ENCODE measurements at regions not wholly inside any gene's neighbourhood (a gene's known extent, or its start where the extent isn't known, plus 50 kb on each side); places are given as distances from the start of the nearest gene placed in this dataset.

DNA sequence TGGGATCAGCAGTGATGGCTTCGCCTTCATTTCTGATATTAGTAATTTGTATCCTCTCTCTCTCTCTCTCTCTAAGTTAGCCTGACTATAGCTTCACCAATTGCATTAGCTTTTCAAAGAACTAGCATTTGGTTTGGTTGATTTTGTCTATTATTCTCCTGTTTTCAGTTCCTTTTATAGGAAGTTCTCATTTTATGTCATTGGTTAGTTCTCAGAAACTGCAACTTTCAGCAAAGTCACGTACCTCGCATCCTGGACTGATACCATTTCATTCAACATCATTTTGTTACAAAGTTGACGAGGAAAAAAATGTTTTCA lies 450.8 kb downstream of the EIPR1 start:
- WGBS (ENCODE audit: insufficient coverage, insufficient replicate concordance, low lambda C conversion rate, missing lambda C conversion rate), result 14% methylated on average over 4 of the region's 4 CpGs
- in situ Hi-C loops (cut with MboI) (no loop called here), intact Hi-C loops (cut with micrococcal nuclease; ENCODE audit: unreplicated experiment) (no loop called here)
- FAIRE-seq, result no peak
- Histone ChIP-seq H3K4me1 (ENCODE audit: control insufficient read depth, insufficient read depth, low read length) (no peaks in the 10 kb centered on the region), H3K79me2 (ENCODE audit: control insufficient read depth, insufficient read depth, low read length) (no peaks in the 10 kb centered on the region), H2AFZ (ENCODE audit: control insufficient read depth, low read depth, low read length) (peak overlapping the region; percentile 21), H3K36me3 (ENCODE audit: control insufficient read depth in 2 of 2, insufficient read depth in 2 of 2, low read length in 1 of 2) (no peaks in the 10 kb centered on the region), H3K27ac (ENCODE audit: control insufficient read depth, insufficient read depth) (no peak overlapping the region), H4K20me1 (ENCODE audit: control insufficient read depth, insufficient read depth) (no peaks in the 10 kb centered on the region), H3K27me3 (replicated peaks in 1 of 2; ENCODE audit: control insufficient read depth in 2 of 2, insufficient read depth in 2 of 2, low read length in 1 of 2) (no peaks in the 10 kb centered on the region), H3K9ac (ENCODE audit: control insufficient read depth, insufficient read depth, low read length) (no peak overlapping the region), H3K4me3 (no peak overlapping the region), H3K4me2 (ENCODE audit: control insufficient read depth, insufficient read depth) (peak overlapping the region; percentile 38; the same call in 1 of the 2 replicates), H3K9me3 (replicated peaks; ENCODE audit: control insufficient read depth, insufficient read depth, low read length) (peaks cover 2% of the 10 kb centered on the region; the same call in 2 of the 3 replicates)
- DNase-seq (ENCODE audit: low read depth, low spot score), result peak; percentile 21
- ChIA-PET RAD21 (ENCODE audit: unreplicated experiment) (interaction anchor here (1.4 kb wide), 2 partner anchors 17 to 27 kb away, joined by 3 to 4 read pairs; no protein-coding TSS in a partner anchor), POLR2A (no interaction called here), CTCF (no interaction called here), SMC1A (ENCODE audit: uncharacterized antibody, unreplicated experiment) (interaction anchor here (0.6 kb wide), 2 partner anchors 23 to 683 kb away, joined by 3 to 4 read pairs; no protein-coding TSS in a partner anchor)
- peak; percentile 21; the same call in 1 of the 3 replicates for ATAC-seq
- no TSS peak for BruUV-seq (replicated peaks)
- TF ChIP-seq RAD21 (IDR thresholded peaks at IDR 0.05; ENCODE audit: insufficient read depth, low read depth, low read length) (no peak), CREM (IDR thresholded peaks at IDR 0.05; ENCODE audit: low read depth) (peak; percentile 19; the same call in 1 of the 2 replicates), ATF7 (IDR thresholded peaks at IDR 0.05; ENCODE audit: low read depth) (peak; percentile 69; the same call in 1 of the 2 replicates), RUNX3 (IDR thresholded peaks at IDR 0.05; ENCODE audit: low read length) (peak; percentile 24; the same call in 1 of the 2 replicates), NFIC (IDR thresholded peaks at IDR 0.05; ENCODE audit: low read depth, low read length) (peak; percentile 71; the same call in 1 of the 2 replicates), NBN (IDR thresholded peaks at IDR 0.05) (no peak), EP300 (IDR thresholded peaks at IDR 0.05; ENCODE audit: borderline replicate concordance in 1 of 2, control insufficient read depth in 1 of 2, low read depth in 2 of 2, low read length in 2 of 2) (peak in 1 of 2 experiments; percentile 54; a peak in 1 of 4 replicates), BHLHE40 (IDR thresholded peaks at IDR 0.05; ENCODE audit: borderline replicate concordance in 1 of 2, low read depth in 2 of 2, low read length in 1 of 2) (0 out of 4 replicates have a peak, but pooled peaks of 1 of the 2 experiments have one; percentile 6), KDM1A (IDR thresholded peaks at IDR 0.05; ENCODE audit: borderline replicate concordance) (no peak), JUNB (IDR thresholded peaks at IDR 0.05) (peak; percentile 43; the same call in 1 of the 2 replicates), HCFC1 (IDR thresholded peaks at IDR 0.05; ENCODE audit: low read length) (no peak), RCOR1 (conservative IDR thresholded peaks at IDR 0.05; ENCODE audit: low read depth, low read length) (no peak), POLR2A (IDR thresholded peaks at IDR 0.05; ENCODE audit: low read depth, low read length) (no peak), SUPT20H (IDR thresholded peaks at IDR 0.05; ENCODE audit: borderline replicate concordance, control insufficient read depth, low read depth, low read length) (no peak), POLR2AphosphoS2 (IDR thresholded peaks at IDR 0.05; ENCODE audit: low read depth, low read length) (no peak), SPI1 (IDR thresholded peaks at IDR 0.05; ENCODE audit: borderline replicate concordance, insufficient read depth, low read depth, low read length) (peak; percentile 64; the same call in 1 of the 2 replicates), MYB (IDR thresholded peaks at IDR 0.05; ENCODE audit: borderline replicate concordance, low read depth, low read length) (no peak), CREB1 (IDR thresholded peaks at IDR 0.05; ENCODE audit: low read depth) (peak; percentile 41; the same call in 1 of the 2 replicates), IRF4 (IDR thresholded peaks at IDR 0.05; ENCODE audit: low read depth, low read length) (0 out of 2 replicates have a peak, but pooled peaks have one; percentile 17), LARP7 (IDR thresholded peaks at IDR 0.05) (no peak), TBL1XR1 (IDR thresholded peaks at IDR 0.05; ENCODE audit: low read depth, low read length) (no peak), CBFB (IDR thresholded peaks at IDR 0.05; ENCODE audit: low read depth) (no peak)
- TF ChIP-seq, protein P1, sequence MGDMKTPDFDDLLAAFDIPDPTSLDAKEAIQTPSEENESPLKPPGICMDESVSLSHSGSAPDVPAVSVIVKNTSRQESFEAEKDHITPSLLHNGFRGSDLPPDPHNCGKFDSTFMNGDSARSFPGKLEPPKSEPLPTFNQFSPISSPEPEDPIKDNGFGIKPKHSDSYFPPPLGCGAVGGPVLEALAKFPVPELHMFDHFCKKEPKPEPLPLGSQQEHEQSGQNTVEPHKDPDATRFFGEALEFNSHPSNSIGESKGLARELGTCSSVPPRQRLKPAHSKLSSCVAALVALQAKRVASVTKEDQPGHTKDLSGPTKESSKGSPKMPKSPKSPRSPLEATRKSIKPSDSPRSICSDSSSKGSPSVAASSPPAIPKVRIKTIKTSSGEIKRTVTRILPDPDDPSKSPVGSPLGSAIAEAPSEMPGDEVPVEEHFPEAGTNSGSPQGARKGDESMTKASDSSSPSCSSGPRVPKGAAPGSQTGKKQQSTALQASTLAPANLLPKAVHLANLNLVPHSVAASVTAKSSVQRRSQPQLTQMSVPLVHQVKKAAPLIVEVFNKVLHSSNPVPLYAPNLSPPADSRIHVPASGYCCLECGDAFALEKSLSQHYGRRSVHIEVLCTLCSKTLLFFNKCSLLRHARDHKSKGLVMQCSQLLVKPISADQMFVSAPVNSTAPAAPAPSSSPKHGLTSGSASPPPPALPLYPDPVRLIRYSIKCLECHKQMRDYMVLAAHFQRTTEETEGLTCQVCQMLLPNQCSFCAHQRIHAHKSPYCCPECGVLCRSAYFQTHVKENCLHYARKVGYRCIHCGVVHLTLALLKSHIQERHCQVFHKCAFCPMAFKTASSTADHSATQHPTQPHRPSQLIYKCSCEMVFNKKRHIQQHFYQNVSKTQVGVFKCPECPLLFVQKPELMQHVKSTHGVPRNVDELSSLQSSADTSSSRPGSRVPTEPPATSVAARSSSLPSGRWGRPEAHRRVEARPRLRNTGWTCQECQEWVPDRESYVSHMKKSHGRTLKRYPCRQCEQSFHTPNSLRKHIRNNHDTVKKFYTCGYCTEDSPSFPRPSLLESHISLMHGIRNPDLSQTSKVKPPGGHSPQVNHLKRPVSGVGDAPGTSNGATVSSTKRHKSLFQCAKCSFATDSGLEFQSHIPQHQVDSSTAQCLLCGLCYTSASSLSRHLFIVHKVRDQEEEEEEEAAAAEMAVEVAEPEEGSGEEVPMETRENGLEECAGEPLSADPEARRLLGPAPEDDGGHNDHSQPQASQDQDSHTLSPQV (IDR thresholded peaks at IDR 0.05), result no peak

Data from GM12878 (cell line).